ENCODE measurements at regions not wholly inside any gene's neighbourhood (a gene's known extent, or its start where the extent isn't known, plus 50 kb on each side); places are given as distances from the start of the nearest gene placed in this dataset.

DNA sequence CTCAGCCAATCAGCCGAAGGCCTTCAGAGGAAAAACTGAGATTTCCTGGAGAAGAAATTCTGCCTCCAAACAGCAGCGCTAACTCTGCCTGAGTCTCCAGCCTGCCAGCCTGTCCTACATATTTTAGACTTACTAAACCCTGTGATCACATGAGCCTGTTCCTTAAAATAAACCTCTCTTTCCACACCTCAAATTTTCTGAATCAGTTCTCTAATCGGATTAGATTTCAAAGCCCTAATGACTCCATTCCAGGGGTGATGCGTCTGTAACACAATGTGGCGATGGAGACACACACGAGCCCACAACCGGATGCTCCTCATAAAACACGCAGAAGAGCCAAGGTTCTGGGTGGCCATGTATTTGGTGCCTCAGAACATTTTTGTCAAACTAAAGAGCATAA, 1371.2 kb downstream of the BRD1 start:
- no peaks in the 10 kb centered on the region for H3K36me3 ChIP-seq (ENCODE audit: control insufficient read depth, insufficient read depth, low read length)
- TF ChIP-seq, protein P1, sequence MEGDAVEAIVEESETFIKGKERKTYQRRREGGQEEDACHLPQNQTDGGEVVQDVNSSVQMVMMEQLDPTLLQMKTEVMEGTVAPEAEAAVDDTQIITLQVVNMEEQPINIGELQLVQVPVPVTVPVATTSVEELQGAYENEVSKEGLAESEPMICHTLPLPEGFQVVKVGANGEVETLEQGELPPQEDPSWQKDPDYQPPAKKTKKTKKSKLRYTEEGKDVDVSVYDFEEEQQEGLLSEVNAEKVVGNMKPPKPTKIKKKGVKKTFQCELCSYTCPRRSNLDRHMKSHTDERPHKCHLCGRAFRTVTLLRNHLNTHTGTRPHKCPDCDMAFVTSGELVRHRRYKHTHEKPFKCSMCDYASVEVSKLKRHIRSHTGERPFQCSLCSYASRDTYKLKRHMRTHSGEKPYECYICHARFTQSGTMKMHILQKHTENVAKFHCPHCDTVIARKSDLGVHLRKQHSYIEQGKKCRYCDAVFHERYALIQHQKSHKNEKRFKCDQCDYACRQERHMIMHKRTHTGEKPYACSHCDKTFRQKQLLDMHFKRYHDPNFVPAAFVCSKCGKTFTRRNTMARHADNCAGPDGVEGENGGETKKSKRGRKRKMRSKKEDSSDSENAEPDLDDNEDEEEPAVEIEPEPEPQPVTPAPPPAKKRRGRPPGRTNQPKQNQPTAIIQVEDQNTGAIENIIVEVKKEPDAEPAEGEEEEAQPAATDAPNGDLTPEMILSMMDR (IDR thresholded peaks at IDR 0.05; ENCODE audit: insufficient read depth, low read length, severe bottlenecking), result no peak
- DNase-seq (ENCODE audit: low read depth), result no peak
- no peak overlapping the region for H3K4me3 ChIP-seq (ENCODE audit: low read depth, low read length)
- no peak for FAIRE-seq
- H3K27me3 ChIP-seq (ENCODE audit: control insufficient read depth, insufficient read depth, low read length), result no peaks in the 10 kb centered on the region

DNA sequence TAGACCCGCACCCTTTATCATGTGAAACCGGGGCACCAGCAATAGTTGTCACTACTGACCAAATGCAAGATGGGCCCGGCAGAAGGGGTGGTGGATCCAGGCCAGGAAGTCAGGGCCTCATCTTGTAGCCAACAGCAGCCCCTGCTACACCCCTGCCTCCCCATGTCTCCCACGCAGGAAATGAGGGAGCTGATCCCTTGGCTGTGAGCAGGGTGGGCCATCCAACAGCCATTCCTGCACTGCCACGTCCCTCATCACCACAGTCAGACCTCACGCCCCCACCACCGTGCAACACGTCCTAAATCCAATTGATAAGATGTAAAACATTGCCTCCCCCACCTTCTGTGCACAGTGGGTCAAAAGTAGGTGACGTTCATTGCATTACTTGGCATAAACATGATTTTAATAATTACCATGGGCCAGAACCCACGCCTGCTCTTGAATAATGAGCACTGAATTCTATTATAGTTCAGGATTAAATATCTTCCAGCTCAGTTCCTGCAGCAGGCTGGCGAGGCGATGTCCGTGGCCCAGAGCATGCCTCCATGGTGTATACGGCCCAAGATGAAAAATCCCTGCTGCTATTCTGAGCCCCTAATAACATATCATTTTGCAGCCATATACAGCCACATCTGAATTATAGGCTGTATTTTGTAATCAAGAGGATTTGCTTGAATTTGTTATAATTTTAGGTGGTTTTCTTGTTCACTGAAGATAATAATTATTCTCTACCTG, 1373.8 kb downstream of the BRD1 start:
- FAIRE-seq (no peak), DNase-seq (ENCODE audit: low read depth) (no peak)
- TF ChIP-seq, protein P1 (IDR thresholded peaks at IDR 0.05; ENCODE audit: insufficient read depth, low read length, severe bottlenecking), result no peak
- Histone ChIP-seq H3K36me3 (ENCODE audit: control insufficient read depth, insufficient read depth, low read length) (no peaks in the 10 kb centered on the region), H3K27me3 (ENCODE audit: control insufficient read depth, insufficient read depth, low read length) (no peaks in the 10 kb centered on the region), H3K4me3 (ENCODE audit: low read depth, low read length) (no peak overlapping the region)

DNA sequence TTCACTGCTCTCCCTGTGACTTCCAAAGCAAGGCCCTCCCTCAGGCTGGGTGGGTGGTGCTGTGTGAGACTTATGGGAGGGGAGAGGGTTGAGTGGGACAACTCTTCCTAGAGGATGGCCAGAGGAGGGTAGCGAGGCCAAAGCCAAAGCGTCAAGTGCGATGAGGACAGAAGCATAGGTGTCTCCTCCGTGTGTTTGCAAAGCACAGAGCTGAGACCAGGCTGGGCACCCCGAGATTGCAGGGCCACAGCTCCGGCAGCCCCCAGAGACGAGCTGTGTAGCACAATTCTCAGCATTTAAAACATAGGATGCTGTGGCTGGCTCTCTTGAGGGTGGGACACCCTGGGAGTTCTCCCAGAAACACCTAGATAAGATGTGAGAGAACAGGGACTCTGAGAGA, 1374.5 kb downstream of the BRD1 start:
- FAIRE-seq (no peak), DNase-seq (ENCODE audit: low read depth) (no peak)
- Histone ChIP-seq H3K4me3 (ENCODE audit: low read depth, low read length) (no peak overlapping the region), H3K36me3 (ENCODE audit: control insufficient read depth, insufficient read depth, low read length) (no peaks in the 10 kb centered on the region), H3K27me3 (ENCODE audit: control insufficient read depth, insufficient read depth, low read length) (no peaks in the 10 kb centered on the region)
- TF ChIP-seq, protein P1 (IDR thresholded peaks at IDR 0.05; ENCODE audit: insufficient read depth, low read length, severe bottlenecking), result no peak

DNA sequence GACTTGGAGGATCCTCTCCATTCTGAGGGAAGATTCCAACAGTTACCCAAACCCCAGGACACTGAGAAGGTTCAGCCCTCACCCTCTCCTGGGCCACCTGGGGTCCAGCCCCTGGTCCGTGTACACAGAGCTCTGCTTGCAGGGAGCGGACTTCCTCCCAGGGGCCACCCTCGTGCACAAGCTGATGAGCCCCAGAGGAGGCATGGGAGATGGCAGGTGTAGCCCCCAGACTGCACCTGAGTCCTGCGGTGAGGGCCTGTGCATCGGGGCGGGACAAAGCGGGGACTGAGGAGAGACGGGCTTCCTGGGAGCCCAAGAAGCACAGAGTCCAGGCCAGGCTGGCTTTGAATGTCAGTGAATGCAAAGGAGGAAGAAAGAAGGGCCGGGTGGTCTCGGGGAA, 1374.9 kb downstream of the BRD1 start:
- TF ChIP-seq, protein P1 (IDR thresholded peaks at IDR 0.05; ENCODE audit: insufficient read depth, low read length, severe bottlenecking), result no peak
- FAIRE-seq (no peak), DNase-seq (ENCODE audit: low read depth) (no peak)
- H3K36me3 ChIP-seq (ENCODE audit: control insufficient read depth, insufficient read depth, low read length), result no peaks in the 10 kb centered on the region
- H3K27me3 ChIP-seq (ENCODE audit: control insufficient read depth, insufficient read depth, low read length), result no peaks in the 10 kb centered on the region
- H3K4me3 ChIP-seq (ENCODE audit: low read depth, low read length), result no peak overlapping the region

DNA sequence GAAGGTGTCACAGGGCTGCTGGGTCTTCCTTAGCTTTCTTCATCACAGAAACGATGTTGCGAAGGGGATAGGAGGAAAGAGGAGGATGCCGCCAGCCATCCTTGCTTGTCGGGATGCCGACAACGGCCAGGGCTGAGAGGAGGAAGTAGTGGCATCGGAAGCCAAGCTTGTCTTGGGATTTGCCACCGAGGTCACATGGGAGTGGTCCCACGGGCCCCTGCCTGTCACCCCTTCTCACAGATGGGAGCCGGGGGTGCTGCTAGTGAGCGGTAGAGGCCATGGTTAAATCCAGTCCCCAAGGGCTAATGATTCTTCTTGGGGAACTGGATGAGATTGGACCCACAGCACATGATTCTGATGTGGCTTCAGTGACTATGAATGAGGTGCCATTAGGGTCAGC, 1375.8 kb downstream of the BRD1 start:
- H3K27me3 ChIP-seq (ENCODE audit: control insufficient read depth, insufficient read depth, low read length), result no peaks in the 10 kb centered on the region
- no peaks in the 10 kb centered on the region for H3K36me3 ChIP-seq (ENCODE audit: control insufficient read depth, insufficient read depth, low read length)
- TF ChIP-seq, protein P1 (IDR thresholded peaks at IDR 0.05; ENCODE audit: insufficient read depth, low read length, severe bottlenecking), result no peak
- FAIRE-seq, result no peak
- no peak overlapping the region for H3K4me3 ChIP-seq (ENCODE audit: low read depth, low read length)
- no peak for DNase-seq (ENCODE audit: low read depth)

Data from bronchial epithelial cell (primary cell).